ENCODE measurements at regions not wholly inside any gene's neighbourhood (a gene's known extent, or its start where the extent isn't known, plus 50 kb on each side); places are given as distances from the start of the nearest gene placed in this dataset.

GRCh38 chr3:153314038-153314437 lies 152.0 kb downstream of the RAP2B start:
- DNase-seq = no peak

DNA sequence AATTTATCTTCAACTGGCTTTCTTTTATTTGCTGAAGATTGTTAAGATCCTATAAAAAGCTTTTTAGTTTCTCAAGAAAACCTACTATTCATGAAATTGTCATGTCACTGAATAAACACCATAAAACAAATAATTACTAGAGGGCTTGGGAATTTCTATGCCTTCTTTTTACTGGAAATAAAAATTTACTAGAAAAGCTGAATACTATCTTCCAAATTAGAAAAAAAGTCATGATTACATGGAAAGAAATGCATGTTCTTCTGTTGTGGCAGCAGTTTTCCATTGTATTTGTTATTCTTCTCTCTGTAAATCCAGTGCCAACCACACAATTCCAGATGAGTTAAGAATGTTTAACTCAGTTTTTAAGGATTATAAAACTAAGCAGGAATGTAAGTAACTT lies 153.8 kb downstream of the RAP2B start:
- DNase-seq = no peak

- DNase-seq = no peak
Measured at GRCh38 chr3:153319705-153320554, 157.9 kb downstream of the RAP2B start.

DNA sequence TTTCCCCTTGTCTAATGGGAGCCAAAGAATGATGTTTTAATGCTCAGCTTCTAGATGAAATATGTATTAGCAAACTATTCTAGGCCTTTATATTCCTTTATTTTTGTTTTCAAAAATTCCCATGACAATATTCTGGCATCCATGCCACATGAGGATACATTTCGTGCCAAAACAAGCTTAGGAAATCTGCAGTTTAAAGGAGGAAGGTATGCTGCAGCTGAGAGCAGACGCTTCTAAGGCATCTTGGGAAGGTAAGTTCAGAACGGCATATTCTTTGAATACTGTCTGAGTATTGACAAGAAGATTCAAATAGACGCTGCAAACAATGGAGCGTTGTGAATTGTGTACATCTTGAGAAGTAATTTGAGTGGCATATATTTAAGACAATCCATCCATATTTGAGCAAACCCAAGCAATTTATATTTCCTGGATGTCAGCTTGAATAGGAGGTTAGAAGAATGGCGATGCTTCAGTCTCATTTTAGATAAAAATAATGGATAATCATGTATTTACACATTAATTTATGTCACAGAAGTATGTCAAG lies 158.6 kb downstream of the RAP2B start:
- DNase-seq = no peak

GRCh38 chr3:153328690-153329089 lies 166.7 kb downstream of the RAP2B start:
- DNase-seq = no peak

GRCh38 chr3:153330901-153331300 lies 168.9 kb downstream of the RAP2B start:
- no peak for DNase-seq

DNA sequence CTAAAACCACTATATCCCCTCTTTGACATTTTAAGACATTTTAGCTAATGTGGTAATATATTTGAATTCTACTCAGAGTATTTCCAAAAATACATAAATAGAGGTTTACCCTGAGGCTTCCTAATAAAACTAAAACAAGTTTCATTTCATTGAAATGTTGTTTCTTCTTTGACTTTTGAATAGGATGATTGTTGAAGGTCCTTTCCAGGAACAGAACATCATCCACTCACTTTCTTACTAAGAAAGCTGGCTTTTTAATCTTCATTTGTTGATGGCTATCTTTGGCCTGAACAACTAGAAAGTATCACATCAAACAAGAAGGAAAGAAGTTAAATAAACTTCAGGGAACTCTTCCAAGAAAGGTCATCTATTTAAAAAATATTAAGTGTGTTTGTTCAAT lies 169.7 kb downstream of the RAP2B start:
- DNase-seq = no peak

DNA sequence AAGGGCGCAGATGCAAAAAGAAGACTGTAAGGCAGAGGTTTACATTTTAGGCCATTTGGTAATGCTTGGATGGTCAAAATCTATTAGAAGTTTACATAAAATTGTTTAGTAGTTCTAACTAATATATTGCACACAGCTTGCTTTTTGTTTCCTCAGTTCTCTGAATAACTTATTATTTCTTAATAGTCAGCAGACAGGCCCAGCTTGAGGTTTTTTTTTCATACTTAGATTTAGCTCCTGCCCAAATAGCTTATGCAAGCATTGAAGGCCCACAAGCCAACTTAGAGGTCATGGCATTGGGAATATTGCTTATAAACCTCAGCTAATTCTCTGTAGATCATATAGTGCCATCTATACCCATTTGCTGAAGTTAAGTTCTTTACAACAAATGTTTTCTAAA lies 172.5 kb downstream of the RAP2B start:
- no peak for DNase-seq

DNA sequence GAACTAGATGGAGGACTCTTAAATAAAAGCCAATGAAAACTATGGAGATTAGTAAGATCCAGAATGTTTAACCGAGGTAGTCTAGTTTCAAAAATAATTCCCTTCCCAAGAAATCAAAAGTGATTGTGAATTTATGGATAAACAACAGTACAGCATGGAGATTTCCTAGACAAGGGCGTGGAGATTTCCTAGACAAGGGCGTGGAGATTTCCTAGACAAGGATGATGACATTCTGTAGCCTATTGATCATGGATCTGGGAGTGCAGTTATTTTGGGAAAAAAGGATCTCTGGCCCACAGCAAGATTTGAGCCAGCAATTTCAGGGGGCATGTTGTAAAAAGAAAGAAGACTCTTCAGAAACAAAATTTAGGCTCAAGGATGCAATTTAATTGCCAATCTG lies 175.3 kb downstream of the RAP2B start:
- DNase-seq = no peak

DNA sequence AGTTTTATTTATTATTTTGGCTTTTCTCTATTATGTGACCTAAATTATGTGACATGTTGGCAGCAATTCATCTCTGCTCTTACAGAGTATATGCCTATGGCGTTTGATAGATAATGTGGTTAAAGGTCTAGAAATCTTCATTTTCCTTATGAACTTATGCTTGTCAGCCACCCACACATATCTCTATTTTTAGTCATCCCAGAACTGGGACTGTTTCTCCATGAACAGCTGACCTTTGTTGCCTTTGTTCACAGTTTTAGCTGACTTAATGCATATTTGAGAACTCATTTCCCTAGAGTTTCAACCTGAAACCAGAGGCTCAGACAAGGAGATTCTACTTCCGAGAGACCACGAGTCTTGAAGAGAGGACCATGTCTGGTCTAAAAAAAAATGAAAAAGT lies 176.5 kb downstream of the RAP2B start:
- DNase-seq = no peak

DNA sequence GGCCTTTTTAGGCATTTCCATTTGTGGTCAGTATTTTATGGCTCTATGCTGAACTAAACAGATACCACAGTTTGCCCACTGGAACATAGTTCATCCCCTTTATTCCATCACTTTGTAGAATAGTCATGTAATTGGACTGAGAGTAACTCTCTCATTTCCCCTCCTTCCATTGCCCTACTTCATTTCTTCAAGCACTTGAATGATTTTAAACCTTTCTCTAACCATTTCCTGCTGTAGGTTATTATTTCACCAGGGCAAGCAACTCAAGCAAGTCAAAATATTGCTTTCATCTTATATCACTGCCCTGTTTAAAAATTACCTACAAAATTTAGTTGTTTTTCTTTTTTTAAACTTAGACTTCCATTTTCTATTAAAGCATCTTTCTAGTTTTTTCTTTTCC lies 177.0 kb downstream of the RAP2B start:
- DNase-seq = no peak

- DNase-seq = no peak
Measured at GRCh38 chr3:153343988-153344782, 182.2 kb downstream of the RAP2B start.

DNA sequence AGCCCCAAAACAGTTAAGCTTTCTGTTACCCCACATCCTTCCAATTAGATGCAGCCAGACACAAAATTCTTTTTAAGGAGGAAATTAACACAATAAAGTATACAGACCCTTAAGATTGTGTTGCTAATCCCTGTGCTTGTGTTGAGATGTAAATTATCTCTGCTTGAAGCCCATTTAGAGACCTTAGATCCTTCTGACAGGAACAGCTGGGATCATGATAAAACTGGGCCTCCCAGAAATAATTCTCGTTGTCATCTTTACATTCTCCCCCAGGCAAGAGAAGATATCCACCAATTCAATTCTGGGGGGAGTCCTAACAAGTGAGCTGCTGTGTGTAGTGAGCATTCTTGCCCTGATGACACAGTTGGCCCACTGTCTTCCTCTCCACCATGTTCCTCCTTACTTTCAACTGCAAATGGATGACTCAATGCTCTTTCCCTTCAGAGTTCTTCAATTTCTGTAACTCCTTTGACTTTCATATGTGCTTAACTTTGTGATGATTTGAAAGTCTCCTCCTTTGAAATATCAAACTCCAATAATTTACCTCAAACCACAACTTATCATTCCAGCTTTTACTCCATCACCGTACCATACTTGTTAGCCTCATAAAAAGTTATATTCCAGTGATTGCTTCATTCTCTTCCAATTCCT lies 186.6 kb downstream of the RAP2B start:
- no peak for DNase-seq

DNA sequence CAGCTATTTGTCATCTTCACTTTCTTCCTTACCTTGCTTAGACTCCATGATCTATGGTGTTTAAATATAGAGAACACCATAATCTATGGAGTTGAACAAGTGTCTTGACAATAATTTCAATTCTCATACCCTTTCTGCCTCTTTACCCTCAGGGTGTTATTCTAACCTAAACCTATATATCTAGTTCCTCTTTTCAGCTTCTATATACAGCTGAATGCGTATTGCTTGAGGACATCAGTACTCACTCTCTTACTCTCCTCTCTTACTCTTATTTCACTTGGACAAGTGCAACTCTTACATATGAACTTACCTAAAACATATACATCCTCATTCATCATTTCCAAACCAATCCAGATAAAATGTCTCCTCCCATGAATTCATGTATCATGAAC lies 187.1 kb downstream of the RAP2B start:
- DNase-seq = no peak

DNA sequence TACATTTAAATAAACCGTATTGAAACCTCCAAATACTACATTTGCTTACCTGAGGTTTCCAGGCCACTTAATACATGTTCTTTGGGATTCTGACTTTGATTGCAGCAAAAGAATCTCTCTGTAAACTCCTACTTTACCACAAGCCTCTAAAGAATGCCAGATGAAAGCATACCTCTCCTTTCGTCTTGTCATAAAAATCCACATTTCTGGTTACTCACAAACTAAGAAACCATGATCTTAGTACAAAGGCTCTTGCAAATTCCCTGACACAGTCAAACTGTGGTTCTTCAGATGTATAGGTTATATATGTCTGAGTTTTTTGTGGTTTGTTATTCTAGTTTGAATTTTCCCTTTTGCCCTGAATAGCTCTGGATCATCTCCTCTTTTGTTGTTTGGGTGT lies 188.4 kb downstream of the RAP2B start:
- no peak for DNase-seq

GRCh38 chr3:153354641-153355040 lies 192.6 kb downstream of the RAP2B start:
- no peak for DNase-seq

- no peak for DNase-seq
Measured at GRCh38 chr3:153355559-153355958, 193.5 kb downstream of the RAP2B start.

DNA sequence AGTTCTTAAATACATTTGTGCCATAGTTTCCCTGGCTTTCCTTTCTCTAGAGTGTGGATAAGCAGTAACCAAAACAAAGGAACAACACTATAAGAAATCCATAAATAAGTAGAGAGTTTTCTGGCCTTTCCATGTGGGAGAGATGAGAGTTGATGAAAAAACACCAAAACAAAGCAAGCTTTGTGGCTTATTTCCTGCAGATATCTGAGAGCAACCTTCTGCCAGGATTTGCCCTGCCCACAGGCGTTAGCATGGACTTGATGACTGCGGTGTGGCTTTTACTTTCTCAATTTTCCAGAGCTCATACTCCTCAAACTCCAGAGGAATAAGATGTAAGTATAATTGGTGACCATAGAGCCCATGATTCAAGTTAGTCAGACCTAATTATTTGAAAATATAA lies 194.9 kb downstream of the RAP2B start:
- DNase-seq = no peak

GRCh38 chr3:153357436-153357835 lies 195.4 kb downstream of the RAP2B start:
- DNase-seq = no peak

- no peak for DNase-seq
Measured at GRCh38 chr3:153369561-153370374, 207.7 kb downstream of the RAP2B start.

- no peak for DNase-seq
Measured at GRCh38 chr3:153370680-153371079, 208.7 kb downstream of the RAP2B start.

DNA sequence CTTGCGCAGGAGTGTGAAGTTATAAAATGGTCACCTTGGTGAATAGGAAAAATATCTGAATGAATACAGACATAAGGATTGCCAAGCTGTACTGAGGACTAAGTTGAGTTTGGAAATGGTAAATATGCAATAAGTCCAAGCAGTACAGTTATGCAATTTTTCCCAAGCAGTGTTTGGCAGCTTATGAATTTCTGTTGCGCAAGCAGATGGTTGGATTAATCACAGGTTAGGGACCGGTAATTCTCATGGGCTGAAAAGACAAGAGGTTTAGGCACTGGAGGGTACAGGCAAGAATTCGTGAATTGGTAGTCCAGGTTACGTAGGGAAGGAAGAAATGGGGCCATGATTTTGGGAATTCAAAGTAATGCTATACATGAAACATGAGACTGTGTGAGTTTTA lies 210.3 kb downstream of the RAP2B start:
- no peak for DNase-seq

Data from right kidney (tissue), 1 donor.